Right ventricle myocardium inferior (tissue), 1 donor: ENCODE measurements at regions not wholly inside any gene's neighbourhood (a gene's known extent, or its start where the extent isn't known, plus 50 kb on each side); places are given as distances from the start of the nearest gene placed in this dataset.
"Not testable (repeated sequence)": the region's sequence is repeated elsewhere in the genome, so short reads cannot be mapped to it uniquely, and the experiment has no call there.

Experiments used
- ATAC-seq: fragments of 200-7000 bp; cut with Tn5 transposase; one replicate; pipeline ENCODE4 v1.9.1; 2020; ENCODE audit warnings: mild to moderate bottlenecking, moderate library complexity
- DNase-seq: peaks from one replicate; pipeline ENCODE4 v3.0.0; 2021; ENCODE audit errors: missing footprints
- intact Hi-C: fragments of 100-400 bp; cut with DNase I; formaldehyde crosslinking; loops from one replicate; pipeline ENCODE4 v1.11.0; 2022
- donor health status: DM: no; HTN: yes; CAD: no; lungs with severe emphysema.

GRCh38 chr6:92008757-92009502, 1410.4 kb downstream of the EPHA7 start:
- no peak for ATAC-seq
- no peak for DNase-seq
- intact Hi-C loops = no loop called here

DNA sequence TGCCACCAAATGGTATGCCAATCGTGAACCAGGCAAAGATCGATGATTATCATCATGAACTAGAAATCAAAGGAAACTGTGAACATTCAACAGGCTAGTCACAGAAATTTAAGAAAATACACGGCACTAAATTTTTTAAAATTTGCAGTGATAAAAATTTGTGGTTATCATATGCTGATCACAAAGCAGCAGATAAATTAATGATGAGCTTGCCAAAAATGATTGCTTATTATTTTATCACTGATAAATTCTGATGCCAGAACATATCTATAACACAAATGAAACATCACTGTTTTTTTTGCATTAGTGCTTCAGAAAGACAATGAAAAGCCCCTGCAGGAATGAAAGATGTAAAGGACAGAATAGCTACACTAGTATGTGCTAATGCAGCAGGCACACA, 1413.2 kb upstream of the MAP3K7 start:
- intact Hi-C loops = no loop called here
- ATAC-seq = no peak
- no peak for DNase-seq

GRCh38 chr6:91994787-91995186, 1407.9 kb upstream of the MAP3K7 start:
- ATAC-seq = no peak
- no peak for DNase-seq
- intact Hi-C loops = no loop called here

DNA sequence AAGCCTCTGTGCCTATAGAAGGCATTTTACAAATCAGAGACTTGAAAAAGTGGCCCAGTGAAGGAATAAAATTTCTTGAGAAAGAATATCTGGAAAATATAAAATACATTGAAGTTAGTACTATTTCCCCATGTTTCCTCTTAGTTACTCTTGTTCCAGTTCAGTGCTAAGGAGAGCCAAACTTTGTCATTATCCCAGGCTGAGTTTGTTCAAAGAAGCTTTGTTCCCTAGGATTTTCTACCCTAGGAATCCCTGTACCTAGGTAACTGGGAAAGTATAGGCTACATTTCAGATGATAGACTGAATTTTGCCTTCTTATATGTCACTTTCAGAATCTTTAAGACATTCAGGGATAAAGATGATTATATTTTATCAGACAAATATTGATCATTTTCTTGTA, 1395.7 kb upstream of the MAP3K7 start:
- ATAC-seq (no peak), DNase-seq (no peak)
- intact Hi-C loops = no loop called here

- ATAC-seq (no peak), DNase-seq (no peak)
- intact Hi-C loops = no loop called here
Observed at GRCh38 chr6:91976797-91977196, 1389.9 kb upstream of the MAP3K7 start.

GRCh38 chr6:91970700-91971099, 1383.8 kb upstream of the MAP3K7 start:
- DNase-seq (no peak), ATAC-seq (no peak)
- intact Hi-C loops = no loop called here

DNA sequence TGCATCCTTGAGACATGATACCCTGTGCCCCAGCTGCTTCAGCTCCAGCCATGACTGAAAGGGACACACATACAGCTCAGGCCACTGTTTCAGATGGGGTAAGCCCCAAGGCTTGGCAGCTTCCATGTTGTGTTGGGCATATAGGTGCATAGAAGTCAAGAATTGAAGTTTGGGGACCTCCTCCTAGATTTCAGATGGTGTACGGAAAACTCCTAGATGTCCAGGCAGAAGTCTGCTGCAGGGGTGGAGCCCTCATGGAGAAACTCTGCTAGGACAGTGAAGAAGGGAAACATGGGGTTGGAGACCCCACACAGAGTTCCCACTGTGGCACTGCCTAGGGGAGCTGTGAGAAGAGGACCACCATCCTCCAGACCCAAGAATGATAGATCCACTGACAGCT, 1379.0 kb upstream of the MAP3K7 start:
- intact Hi-C loops = no loop called here
- ATAC-seq (no peak), DNase-seq (no peak)

- intact Hi-C loops = no loop called here
- DNase-seq = no peak
- ATAC-seq = no peak
Observed at GRCh38 chr6:91961671-91962070, 1374.8 kb upstream of the MAP3K7 start.

DNA sequence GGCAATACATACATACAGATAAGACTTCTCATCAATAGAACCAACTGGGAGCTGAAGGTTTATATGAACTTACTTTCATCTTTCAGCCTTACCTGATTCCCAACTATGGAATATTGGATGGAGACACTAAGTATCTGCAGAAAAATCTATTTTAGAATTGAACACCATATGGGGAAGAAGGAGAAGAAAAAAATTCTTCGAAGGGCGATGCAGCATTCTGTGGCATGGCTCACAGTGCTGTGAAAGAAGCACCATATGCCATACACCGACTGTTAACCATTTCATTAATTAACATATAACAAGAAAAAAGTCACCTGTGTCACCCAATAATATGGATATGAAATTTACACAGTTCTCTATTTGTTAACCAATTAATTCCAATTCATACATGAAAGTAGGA, 1374.4 kb upstream of the MAP3K7 start:
- DNase-seq (no peak), ATAC-seq (no peak)
- intact Hi-C loops = no loop called here

DNA sequence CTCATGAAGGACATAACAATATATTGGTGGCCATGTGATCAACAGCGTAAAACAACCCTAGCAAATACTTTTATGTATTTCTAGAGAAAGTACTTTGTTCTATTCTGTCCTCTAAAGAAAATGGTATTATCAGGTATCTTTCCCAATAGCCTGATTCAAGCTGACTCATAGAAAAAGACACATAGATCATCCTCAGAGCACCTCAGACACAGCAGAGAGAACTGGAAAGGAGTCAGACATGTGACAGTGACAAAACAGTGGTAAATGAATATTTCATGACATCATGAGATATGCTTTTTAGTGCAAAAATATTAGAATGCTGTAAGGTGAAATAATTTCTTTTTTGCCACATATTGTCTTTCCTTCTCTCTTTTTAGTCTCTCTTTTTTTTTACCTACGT, 1355.0 kb upstream of the MAP3K7 start:
- ATAC-seq = no peak
- intact Hi-C loops = no loop called here
- no peak for DNase-seq

- intact Hi-C loops = no loop called here
- ATAC-seq (no peak), DNase-seq (no peak)
Observed at GRCh38 chr6:91940801-91941200, 1353.9 kb upstream of the MAP3K7 start.

DNA sequence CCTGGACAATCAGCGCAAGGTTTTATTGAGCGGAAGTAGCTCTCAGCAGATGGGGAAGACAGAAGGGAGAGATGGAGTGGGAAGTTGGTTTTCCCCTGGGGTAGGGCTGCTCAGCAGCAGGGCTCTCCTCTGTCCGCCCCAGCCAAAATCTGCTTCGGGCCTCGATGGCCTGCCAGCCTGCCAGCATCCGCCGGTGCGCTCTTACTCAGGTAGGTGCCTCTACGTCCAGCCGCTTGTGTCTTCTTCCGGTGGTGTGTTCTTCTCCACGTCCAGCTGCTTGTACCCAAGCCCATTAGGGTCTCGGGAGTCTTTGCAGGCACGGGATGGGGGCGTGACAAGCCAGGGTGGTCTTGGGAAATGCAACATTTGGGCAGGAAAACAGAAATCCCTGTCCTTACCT, 1340.0 kb upstream of the MAP3K7 start:
- no peak for DNase-seq
- ATAC-seq = no peak
- intact Hi-C loops = no loop called here

DNA sequence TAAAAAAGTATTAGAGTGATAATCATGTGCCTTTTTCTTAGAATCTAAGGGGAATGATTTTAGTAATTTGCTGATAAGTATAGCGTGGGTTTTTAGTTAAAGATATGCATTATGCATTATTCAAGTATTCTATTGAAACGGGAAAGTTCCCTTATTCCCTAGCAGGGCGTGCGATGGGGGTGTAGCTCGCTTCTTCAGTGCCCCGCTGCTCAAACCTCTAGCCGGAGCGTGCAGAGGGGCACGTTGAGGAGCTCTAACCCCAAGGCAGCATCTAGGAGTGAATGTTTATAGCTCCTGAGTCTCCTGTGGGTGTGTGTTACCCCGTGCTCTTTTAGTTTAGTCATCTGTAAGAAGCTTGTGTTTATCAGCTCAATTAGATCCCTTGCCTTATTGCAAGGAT, 1339.5 kb upstream of the MAP3K7 start:
- intact Hi-C loops = no loop called here
- no peak for ATAC-seq
- DNase-seq = no peak

DNA sequence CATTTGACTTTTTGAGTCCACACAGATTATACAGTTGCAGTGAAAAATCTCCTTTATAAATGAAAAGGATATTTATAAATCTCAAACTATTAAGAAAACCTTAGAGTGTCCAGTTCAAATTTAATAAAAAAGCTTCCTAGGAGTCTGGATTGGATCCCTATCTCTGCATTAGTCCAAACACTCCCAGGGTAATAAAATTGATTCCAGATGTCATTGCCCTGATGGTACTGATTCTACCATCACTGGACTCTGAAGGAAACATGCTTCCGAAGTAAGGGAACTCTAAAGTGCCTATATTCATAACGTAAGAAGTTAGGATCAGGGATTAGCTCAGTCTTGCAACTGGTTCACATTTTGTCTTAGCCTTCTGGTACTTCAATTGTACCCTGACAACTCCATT, 1325.1 kb upstream of the MAP3K7 start:
- intact Hi-C loops = no loop called here
- DNase-seq = no peak
- ATAC-seq = no peak

GRCh38 chr6:91904586-91905164, 1317.8 kb upstream of the MAP3K7 start:
- DNase-seq (no peak), ATAC-seq (no peak)
- intact Hi-C loops = no loop called here

GRCh38 chr6:91895599-91896285, 1308.9 kb upstream of the MAP3K7 start:
- intact Hi-C loops = no loop called here
- DNase-seq (no peak), ATAC-seq (no peak)

GRCh38 chr6:91886183-91886795, 1299.4 kb upstream of the MAP3K7 start:
- ATAC-seq = no peak
- intact Hi-C loops = no loop called here

DNA sequence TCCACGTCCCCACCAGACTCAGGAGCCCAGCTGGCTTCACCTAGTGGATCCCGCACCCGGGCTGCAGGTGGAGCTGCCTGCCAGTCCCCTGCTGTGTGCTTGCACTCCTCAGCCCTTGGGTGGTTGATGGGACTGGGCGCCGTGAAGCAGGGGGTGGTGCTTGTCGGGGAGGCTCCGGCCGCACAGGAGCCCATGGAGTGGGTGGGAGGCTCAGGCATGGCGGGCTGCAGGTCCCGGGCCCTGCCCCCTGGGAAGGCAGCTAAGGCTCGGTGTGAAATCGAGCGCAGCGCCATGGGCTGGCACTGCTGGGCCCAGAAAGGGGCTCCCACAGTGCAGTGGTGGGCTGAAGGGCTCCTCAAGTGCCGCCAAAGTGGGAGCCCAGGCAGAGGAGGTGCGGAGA, 1294.9 kb upstream of the MAP3K7 start:
- intact Hi-C loops, ATAC-seq, DNase-seq: not testable (repeated sequence)

More at GRCh38 chr6:91886183-91886795, 1299.4 kb upstream of the MAP3K7 start:
- no peak for DNase-seq

DNA sequence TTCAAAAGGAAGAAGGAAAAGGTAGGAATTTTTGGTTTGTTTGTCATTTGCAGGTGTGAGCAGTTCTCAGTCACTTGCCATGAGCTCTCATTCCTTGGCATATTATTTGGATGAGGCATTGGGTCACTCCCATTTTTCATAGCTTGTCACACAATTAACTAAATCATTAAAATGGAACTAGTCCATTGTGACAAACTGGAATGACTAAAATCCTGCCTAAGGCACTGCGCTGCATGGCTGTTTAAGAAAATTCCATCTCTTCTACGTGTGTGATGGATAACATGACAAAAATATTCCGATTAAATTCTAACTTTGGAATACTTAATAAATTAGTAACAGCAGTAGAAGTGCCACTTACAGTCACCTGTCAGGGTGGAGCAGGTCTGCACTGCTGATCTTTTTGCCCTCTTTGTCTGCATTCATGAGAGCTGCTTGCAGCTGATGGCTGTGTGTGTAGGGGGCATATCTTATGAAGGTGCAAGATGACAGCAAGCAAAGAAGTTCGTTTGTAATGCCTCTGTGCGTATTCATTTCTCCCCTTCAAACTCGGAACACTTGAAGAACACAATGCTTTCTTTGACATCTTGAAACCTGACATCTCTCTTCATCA, 1292.6 kb upstream of the MAP3K7 start:
- DNase-seq = no peak
- ATAC-seq = no peak
- intact Hi-C loops = no loop called here

GRCh38 chr6:91877994-91878393, 1291.1 kb upstream of the MAP3K7 start:
- intact Hi-C loops = no loop called here
- no peak for ATAC-seq
- no peak for DNase-seq
